ENCODE measurements at regions not wholly inside any gene's neighbourhood (a gene's known extent, or its start where the extent isn't known, plus 50 kb on each side); places are given as distances from the start of the nearest gene placed in this dataset.

GRCh38 chr1:163257763-163258162, 55.0 kb upstream of the RGS5 start:
- DNase-seq (ENCODE audit: low read depth), result no peak
- no peak overlapping the region for H3K4me3 ChIP-seq (ENCODE audit: low read depth, low read length)
- TF ChIP-seq CTCF (IDR thresholded peaks at IDR 0.05; ENCODE audit: insufficient read depth, low read depth, low read length, missing control alignments), result no peak

GRCh38 chr1:163258181-163258580, 55.5 kb upstream of the RGS5 start:
- no peak for TF ChIP-seq CTCF (IDR thresholded peaks at IDR 0.05; ENCODE audit: insufficient read depth, low read depth, low read length, missing control alignments)
- DNase-seq (ENCODE audit: low read depth), result no peak
- no peak overlapping the region for H3K4me3 ChIP-seq (ENCODE audit: low read depth, low read length)

- TF ChIP-seq CTCF (IDR thresholded peaks at IDR 0.05; ENCODE audit: insufficient read depth, low read depth, low read length, missing control alignments), result no peak
- H3K4me3 ChIP-seq (ENCODE audit: low read depth, low read length), result no peak overlapping the region
- peak; percentile 2 for DNase-seq (ENCODE audit: low read depth)
Observed at GRCh38 chr1:163263818-163264655, 57.7 kb upstream of the NUF2 start.

- no peak for DNase-seq (ENCODE audit: low read depth)
- no peak for TF ChIP-seq CTCF (IDR thresholded peaks at IDR 0.05; ENCODE audit: insufficient read depth, low read depth, low read length, missing control alignments)
- no peak overlapping the region for H3K4me3 ChIP-seq (ENCODE audit: low read depth, low read length)
Observed at GRCh38 chr1:163265547-163265946, 56.2 kb upstream of the NUF2 start.

GRCh38 chr1:163267962-163268361, 53.8 kb upstream of the NUF2 start:
- no peak for DNase-seq (ENCODE audit: low read depth)
- no peak for TF ChIP-seq CTCF (IDR thresholded peaks at IDR 0.05; ENCODE audit: insufficient read depth, low read depth, low read length, missing control alignments)
- no peak overlapping the region for H3K4me3 ChIP-seq (ENCODE audit: low read depth, low read length)

GRCh38 chr1:163271535-163271934, 50.2 kb upstream of the NUF2 start:
- DNase-seq (ENCODE audit: low read depth), result no peak
- H3K4me3 ChIP-seq (ENCODE audit: low read depth, low read length), result no peak overlapping the region
- TF ChIP-seq CTCF (IDR thresholded peaks at IDR 0.05; ENCODE audit: insufficient read depth, low read depth, low read length, missing control alignments), result no peak
